ENCODE measurements at regions not wholly inside any gene's neighbourhood (a gene's known extent, or its start where the extent isn't known, plus 50 kb on each side); places are given as distances from the start of the nearest gene placed in this dataset.

GRCh38 chr12:28866715-28867503 is 282.2 kb upstream of the FAR2 start:
- TF ChIP-seq POLR2A (IDR thresholded peaks at IDR 0.05) (no peak), CTCF (IDR thresholded peaks at IDR 0.05) (no peak)

Data from prostate gland (tissue), 2 donors.